ENCODE measurements at regions not wholly inside any gene's neighbourhood (a gene's known extent, or its start where the extent isn't known, plus 50 kb on each side); places are given as distances from the start of the nearest gene placed in this dataset.

DNA sequence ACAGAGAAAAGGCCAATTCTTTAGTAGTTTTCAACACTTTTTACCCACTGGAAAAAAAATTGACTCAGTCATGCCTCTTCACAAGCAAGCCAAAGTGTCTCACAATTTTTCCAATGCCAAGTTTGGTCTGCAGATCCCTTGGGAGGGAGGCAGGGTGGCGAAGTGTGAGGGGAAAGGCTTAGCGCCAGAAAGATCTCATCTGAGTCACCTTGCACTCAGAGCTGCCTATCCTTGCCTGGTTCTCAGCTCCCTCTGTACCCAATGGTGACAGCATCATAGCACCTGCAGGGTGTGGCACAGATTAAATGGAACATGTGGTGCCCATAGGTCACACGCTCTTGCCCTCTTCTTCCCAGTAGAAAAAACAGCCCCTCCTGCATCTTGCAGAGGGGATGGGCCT, 55.2 kb upstream of the GYPC start:
- no peaks in the 10 kb centered on the region for H3K27me3 ChIP-seq (ENCODE audit: insufficient read depth, insufficient read length)
- TF ChIP-seq YY1 (IDR thresholded peaks at IDR 0.05; ENCODE audit: insufficient read depth, insufficient read length): no peak
- no peak for TF ChIP-seq SUZ12 (IDR thresholded peaks at IDR 0.05; ENCODE audit: extremely low read depth, insufficient read depth, insufficient read length)
- TF ChIP-seq ZNF274 (IDR thresholded peaks at IDR 0.05; ENCODE audit: low read depth, low read length): no peak
- H3K9me3 ChIP-seq (ENCODE audit: insufficient read depth, low read length): peaks cover 15% of the 10 kb centered on the region
- no peak overlapping the region for H3K9ac ChIP-seq (ENCODE audit: insufficient read length, low read depth)
- no peak overlapping the region for H3K4me3 ChIP-seq (ENCODE audit: insufficient read length, low read depth)
- no peaks in the 10 kb centered on the region for H3K36me3 ChIP-seq (ENCODE audit: insufficient read depth, insufficient read length, low read length)
- H3K4me1 ChIP-seq (ENCODE audit: insufficient read depth, insufficient read length): no peaks in the 10 kb centered on the region
- DNase-seq (ENCODE audit: low read depth, low spot score): no peak

DNA sequence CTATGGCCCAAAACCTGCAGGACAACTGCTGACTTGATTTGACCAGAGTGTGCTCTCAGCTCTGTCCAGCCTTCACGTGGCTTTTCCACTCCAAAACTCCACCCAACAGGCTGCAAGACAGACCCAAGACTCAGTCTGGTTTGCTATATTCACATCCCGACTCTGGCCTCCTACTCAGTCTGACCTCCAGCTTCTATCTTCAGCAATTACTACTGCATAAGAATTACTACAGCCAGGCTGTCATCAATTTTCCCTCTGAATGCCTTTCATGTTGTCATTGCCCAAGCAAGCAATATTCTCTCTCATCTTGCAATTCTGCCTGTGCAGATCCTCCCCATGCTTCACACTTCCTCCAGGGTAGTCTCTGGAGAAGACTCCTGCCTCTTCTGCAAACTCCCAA, 53.6 kb upstream of the GYPC start:
- TF ChIP-seq YY1 (IDR thresholded peaks at IDR 0.05; ENCODE audit: insufficient read depth, insufficient read length) (no peak), SUZ12 (IDR thresholded peaks at IDR 0.05; ENCODE audit: extremely low read depth, insufficient read depth, insufficient read length) (no peak), ZNF274 (IDR thresholded peaks at IDR 0.05; ENCODE audit: low read depth, low read length) (no peak)
- Histone ChIP-seq H3K4me1 (ENCODE audit: insufficient read depth, insufficient read length) (no peaks in the 10 kb centered on the region), H3K27me3 (ENCODE audit: insufficient read depth, insufficient read length) (no peaks in the 10 kb centered on the region), H3K9me3 (ENCODE audit: insufficient read depth, low read length) (peaks cover 15% of the 10 kb centered on the region), H3K36me3 (ENCODE audit: insufficient read depth, insufficient read length, low read length) (no peaks in the 10 kb centered on the region), H3K9ac (ENCODE audit: insufficient read length, low read depth) (no peak overlapping the region), H3K4me3 (ENCODE audit: insufficient read length, low read depth) (no peak overlapping the region)
- DNase-seq (ENCODE audit: low read depth, low spot score): no peak
